HG02763 (cell line): ENCODE measurements at regions not wholly inside any gene's neighbourhood (a gene's known extent, or its start where the extent isn't known, plus 50 kb on each side); places are given as distances from the start of the nearest gene placed in this dataset.

ENCODE experiments used
- ATAC-seq: cut with Tn5 transposase; IDR thresholded peaks from one replicate; pipeline ENCODE4 v1.9.1; 2021; ENCODE audit warnings: mild to moderate bottlenecking, moderate library complexity; ENCODE audit not compliant: unreplicated experiment

- no peak for ATAC-seq
Measured at GRCh38 chr14:71648725-71649124, 283.5 kb upstream of the RGS6 start.

- no peak for ATAC-seq
Measured at GRCh38 chr14:71650187-71650755, 282.0 kb upstream of the RGS6 start.

DNA sequence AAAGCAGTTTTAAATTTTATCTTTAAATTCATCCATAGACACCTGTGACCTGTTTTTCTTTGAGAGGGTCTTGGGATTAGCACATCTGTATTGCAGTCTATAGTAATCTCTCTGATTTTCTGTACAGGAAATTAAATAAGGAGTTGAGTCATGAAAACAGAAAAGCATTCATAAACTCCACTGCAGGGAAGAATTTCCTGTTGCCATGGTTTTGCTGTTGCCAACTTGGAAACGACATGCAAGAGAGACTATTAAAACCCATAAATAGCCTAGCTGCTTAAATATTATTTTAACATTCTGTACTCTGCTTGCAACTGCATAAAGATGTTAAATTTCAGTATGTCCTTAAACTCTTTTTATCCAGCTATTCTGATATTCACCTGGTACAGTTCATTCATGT, 281.0 kb upstream of the RGS6 start:
- no peak for ATAC-seq

DNA sequence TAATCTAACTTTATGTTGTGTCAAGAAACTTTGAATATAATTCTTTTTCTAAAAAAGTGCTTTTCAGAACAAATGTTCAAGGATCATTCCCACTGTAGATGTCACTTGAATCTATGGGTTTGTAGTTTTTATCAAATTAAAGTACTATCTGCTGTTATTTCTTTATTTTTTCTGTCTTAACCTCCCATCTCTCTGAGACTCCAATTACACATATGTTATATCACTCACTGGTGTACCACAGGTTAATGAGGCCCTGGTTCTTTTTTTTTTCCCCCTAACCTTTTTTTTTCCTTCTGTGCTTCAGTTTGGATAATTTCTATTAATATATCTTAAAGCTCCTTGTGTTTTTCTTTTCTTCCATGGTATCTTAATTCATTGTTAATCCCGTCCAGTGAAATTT, 279.9 kb upstream of the RGS6 start:
- no peak for ATAC-seq

- ATAC-seq = no peak
Measured at GRCh38 chr14:71654810-71655209, 277.4 kb upstream of the RGS6 start.

DNA sequence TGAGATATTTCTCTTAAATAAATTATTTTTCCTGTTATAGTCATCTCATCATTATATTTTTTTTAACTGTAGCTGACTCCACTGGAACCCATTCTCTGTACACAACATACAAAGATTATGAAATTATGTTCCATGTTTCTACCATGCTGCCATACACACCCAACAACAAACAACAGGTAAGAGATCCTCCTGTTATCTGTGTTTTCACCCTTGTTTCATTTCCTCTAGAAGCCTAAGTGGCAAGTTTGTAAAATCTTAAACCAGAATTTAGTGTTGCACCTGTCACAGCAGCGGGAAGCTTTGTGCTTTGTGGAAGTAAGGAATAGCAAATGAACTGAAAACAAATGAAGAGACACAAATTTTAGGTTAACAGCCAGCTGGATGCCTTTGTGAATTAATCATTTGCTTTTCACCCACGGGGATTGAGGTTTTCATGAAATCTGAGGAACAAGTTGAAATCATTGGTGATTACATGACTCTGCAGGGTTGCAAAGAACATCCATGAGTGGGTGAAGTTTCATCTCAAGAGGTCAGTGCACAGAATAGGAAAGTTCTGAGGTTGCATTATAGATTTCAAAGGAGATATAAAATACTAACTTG, 273.9 kb upstream of the RGS6 start:
- no peak for ATAC-seq

DNA sequence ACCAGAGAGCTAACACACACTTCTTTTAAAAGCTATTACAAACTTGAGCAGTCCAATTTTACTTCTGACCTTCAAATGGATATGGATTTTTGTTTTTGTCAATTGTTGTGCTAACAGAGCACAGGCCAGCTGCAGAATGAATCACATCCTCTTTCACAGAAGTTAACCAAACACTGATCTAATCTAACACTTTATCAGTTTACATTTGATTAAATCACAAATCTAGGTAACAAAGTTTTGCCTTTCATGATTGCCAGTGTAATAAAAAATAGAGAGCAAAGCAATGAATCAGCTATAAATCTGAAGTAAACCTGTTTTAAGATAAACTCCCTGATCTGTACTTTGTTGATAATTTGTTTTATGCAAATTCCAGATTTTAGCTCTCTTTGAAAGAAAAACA, 273.1 kb upstream of the RGS6 start:
- no peak for ATAC-seq

DNA sequence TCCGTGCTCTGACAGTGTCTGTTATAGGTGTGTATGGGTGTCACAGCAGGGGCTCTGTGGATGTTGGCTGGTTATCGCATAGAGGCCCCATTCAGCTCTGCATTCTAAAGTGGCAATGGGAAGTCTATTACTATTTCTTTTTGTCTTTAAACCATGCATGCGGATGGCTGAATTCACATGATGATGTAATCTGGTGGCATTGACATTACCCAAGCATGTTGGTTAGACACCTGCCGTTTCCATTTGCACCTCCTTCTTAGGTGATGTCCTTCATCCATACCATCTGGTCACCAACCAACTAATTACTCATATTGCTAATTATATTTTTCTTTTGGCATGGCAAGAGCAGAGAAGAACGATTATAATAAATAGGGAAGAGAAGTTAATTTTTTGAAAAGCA, 270.8 kb upstream of the RGS6 start:
- no peak for ATAC-seq

DNA sequence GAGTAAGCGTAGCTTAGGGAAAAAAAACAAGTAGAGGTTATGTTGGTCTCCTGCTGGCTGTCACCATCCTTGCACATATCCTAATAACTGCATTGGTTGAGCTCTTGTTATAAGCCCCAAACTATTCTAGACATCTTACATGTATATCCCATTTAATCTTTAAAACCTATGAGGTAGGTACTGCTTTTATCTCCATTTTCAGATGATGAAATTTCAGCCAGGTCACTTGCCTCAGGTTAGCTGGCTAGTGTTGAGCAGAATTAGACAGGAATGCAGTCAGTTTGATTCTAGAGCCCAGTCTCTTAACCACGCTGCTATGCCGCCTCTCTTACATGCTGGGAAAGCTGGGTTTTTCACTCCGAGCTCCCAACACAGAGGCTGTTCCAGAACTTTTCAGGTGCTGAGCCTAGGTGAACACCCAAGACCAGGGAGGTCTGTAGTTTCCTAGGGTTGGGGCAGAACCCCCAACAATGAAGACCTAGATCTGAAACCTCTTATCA, 269.9 kb upstream of the RGS6 start:
- no peak for ATAC-seq

DNA sequence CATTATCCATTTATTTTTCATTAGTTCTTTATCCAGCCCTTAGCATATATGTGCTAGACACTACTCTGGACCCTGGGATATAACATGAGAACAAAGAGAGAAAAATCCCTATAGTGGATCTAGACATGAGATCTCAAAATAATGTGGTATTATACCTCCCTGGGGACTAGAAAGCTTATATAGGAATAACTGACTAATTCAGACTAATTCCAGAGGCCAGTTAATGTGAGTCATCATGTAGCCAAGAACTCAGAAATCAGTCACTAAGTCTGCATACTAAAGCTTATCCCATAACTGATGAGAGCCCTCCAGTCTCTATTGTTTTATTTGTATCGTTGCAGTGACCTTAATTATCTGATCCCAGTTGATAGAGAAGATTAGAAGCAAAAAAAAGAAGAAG, 267.1 kb upstream of the RGS6 start:
- no peak for ATAC-seq

DNA sequence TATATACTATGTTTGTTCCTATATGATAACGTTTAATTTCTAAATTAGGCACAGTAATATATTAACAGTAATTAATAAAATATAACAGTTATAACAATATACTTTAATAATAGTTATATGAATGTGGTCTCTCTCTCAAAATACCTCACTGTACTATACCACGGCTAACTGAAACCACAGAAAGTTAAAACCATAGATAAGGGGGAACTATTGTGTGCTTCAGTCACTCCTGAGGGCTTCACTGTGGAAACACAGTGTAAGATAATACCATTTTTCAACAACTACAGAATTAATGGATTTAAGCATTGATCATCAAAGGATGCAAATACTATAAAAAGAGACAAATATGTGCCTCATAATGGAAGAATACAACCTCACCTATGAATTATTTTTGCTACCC, 266.4 kb upstream of the RGS6 start:
- no peak for ATAC-seq

DNA sequence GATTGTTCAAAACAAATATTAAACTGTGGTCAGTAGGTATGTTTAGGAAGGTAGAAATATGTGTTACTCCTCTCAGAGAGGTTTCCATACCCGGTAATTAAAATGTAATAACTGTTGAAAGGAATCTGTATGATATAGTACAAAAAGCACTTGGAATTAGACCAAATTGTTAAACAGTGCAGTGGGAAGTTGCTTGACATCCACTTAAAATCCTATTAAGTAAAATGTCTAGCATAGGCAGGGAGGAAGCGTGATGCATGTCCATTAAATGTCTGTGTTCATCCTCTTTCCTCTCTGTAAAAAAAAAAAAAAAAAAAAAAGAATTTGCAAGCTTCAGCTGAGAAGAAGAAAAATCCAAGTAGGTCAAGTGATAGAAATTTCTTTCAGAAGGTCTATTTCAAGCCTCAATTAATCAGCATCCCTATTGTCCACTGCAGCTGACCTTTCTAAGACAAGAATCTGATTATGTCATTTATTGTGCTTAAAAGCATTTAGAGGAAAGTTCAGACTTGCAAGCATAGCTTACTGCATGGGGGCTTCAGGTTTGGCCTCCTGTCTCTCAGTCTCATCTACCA, 265.6 kb upstream of the RGS6 start:
- ATAC-seq = no peak

DNA sequence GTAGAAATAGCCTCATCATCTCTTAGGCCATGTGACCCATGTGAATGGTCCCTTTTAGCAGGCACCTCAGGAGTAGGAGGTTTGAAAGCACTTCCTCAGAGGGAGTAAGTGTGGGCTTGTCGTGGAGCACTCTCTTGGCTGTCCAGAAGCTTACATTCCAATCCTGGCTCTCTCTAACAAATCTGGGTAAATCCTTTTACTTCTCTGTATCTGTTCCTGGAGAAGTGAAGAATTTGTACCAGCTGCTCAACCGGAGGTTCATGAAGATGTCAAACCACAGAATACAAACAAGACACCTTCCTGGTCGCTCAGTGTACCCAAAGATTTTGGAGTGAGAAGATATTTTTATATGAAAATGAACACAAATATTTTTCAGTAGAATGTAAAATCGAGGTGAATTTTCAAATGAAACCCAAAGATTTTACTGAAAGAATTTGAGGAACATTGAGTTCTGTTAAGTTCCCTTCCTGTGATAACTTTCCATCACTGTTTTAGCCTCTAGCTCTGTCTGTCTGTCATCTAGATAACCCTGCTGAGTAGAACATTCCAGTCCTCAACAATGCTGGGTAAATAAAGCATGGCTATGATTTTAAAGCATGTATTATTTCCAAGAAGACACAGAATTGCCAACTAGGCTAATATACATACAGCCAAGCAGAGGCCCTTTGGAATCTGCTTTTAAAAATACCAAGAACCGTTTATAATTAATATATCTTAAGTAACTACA, 263.9 kb upstream of the RGS6 start:
- no peak for ATAC-seq

DNA sequence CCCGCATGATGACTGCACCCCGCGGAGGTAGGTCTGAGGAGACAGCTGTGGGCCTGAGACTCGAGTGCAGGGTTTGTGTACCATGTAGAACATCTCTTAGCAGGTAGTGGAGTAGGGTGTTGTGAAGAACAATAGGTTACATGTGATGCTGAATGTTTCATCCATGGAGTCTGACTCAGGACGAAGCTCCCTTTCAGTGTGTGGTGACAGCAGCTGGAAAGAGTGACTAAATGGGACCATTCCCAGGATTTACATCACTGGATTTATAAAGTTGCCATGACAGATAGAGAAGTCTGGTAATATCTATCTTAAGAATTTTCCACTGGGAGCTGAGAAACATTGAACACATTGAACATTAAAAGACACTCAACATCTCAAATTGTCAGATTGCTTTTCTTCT, 259.6 kb upstream of the RGS6 start:
- ATAC-seq = no peak

- ATAC-seq = no peak
Measured at GRCh38 chr14:71675126-71675899, 256.9 kb upstream of the RGS6 start.

DNA sequence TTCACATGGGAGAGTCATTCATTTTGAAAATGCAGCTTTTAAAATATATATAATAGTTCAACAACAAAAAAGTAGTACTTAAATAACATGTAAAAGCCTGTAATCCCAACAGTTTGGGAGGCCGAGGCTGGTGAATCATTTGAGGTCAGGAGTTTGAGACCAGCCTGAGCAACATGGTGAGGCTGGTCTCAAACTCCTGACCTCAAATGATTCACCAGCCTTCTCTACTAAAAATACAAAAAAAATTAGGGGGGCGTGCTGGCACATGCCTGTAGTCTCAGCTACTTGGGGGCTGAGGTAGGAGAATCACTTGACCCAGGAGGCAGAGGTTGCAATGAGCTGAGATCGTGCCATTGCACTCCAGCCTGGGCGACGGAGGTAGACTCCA, 256.3 kb upstream of the RGS6 start:
- no peak for ATAC-seq

DNA sequence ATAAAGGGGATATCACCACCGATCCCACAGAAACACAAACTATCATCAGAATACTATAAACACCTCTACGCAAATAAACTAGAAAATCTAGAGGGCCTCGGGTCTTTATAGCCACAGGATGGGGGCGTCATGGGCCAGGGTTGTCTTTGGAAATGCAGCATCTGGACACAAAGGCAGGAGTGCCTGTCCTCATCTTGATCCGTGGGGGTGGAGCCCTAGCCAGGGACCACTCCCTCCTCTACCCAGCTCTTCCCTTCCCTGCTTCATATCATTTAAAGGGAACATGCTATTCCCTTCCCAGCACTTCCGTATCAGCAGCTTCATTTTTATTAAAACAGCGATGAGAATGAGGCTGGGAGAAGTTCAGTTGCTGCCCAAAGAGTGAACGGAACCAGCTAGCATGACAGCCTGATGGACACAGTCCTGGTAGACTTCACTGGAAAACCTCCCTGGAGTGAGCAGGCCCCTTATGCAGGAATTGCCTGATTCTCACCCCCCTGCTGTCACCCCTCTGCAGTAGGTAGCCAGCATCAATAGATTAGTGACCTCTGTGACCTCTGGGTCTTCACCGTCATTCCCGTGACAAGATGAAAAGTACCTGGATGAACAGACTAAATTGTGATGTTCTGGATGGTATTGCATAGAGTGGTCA, 251.4 kb upstream of the RGS6 start:
- ATAC-seq = no peak

- ATAC-seq = no peak
Measured at GRCh38 chr14:71682337-71682736, 249.9 kb upstream of the RGS6 start.

- no peak for ATAC-seq
Measured at GRCh38 chr14:71684323-71684722, 247.9 kb upstream of the RGS6 start.

DNA sequence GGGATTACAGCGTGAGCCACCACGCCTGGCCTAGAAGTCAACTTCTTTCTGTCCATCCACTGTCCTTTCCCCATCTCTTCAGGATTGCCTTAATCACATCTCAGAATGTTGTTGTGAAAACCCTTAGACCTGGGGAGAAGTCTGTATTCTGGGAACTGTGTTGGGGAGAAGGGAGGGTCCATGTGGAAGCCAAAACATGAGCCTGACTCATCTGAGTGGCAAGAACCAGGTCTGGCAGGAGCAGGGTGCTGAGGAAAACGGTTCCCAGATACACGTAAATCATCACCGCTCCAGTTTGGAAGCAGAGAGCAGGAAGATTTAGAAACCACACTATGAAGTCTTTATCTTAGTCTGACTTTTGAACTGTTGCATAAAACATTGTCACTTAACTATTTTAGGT, 245.6 kb upstream of the RGS6 start:
- ATAC-seq = no peak
